Stomach (tissue), 8 donors: ENCODE measurements at regions not wholly inside any gene's neighbourhood (a gene's known extent, or its start where the extent isn't known, plus 50 kb on each side); places are given as distances from the start of the nearest gene placed in this dataset.
"Not testable (repeated sequence)": the region's sequence is repeated elsewhere in the genome, so short reads cannot be mapped to it uniquely, and the experiment has no call there.

Experiments used
- DNase-seq, 2 donors: peaks; one replicate each; pipeline versions ENCODE4 v3.0.0 to v3.0.0-alpha.2; 2013 to 2019
- H3K27ac ChIP-seq, 5 donors: fragments of 200-600 bp in 4 of 5; sonication (generic) in 4 of 5; one replicate each; pipeline ENCODE4 v1.5.1; 2013 to 2019; ENCODE audit warnings: mild to moderate bottlenecking in 1 of 5, moderate library complexity in 1 of 5
- H3K27me3 ChIP-seq, 3 donors: fragments of 200-600 bp; sonication (generic); one replicate each; pipeline ENCODE4 v1.5.1; 2017 to 2019; ENCODE audit warnings: mixed run types in 1 of 3
- H3K36me3 ChIP-seq, 4 donors: fragments of 200-600 bp; sonication (generic); 1 replicate in 3 of 4; 2 replicates in 1 of 4; pipeline ENCODE4 v1.5.1; 2016 to 2019
- H3K4me1 ChIP-seq, 4 donors: fragments of 200-600 bp; sonication (generic); one replicate each; pipeline ENCODE4 v1.5.1; 2016 to 2019
- H3K4me3 ChIP-seq, 4 donors: fragments of 200-600 bp; sonication (generic) in 3 of 4; one replicate each; pipeline ENCODE4 v1.5.1; 2016 to 2019; ENCODE audit warnings: mild to moderate bottlenecking in 1 of 4
- H3K9me3 ChIP-seq, 4 donors: fragments of 200-600 bp; sonication (generic); one replicate each; pipeline ENCODE4 v1.5.1; 2016 to 2019
- CTCF ChIP-seq, 7 experiments: fragments of 450-650 bp in 4 of 7; fragments of 200-600 bp in 3 of 7; sonication (generic) in 3 of 7; IDR thresholded peaks; one replicate each; pipeline ENCODE4 v1.5.1; 2016 to 2019; ENCODE audit warnings: antibody characterized with exemption in 7 of 7, control low read depth in 2 of 7, mild to moderate bottlenecking in 1 of 7
- EP300 ChIP-seq: sonication (generic); formaldehyde crosslinking; IDR thresholded peaks from one replicate; pipeline ENCODE4 v1.6.1; 2017; ENCODE audit warnings: antibody characterized with exemption
- POLR2A ChIP-seq, 4 donors: fragments of 450-650 bp; IDR thresholded peaks; one replicate each; pipeline ENCODE4 v1.6.1; 2016; ENCODE audit warnings: antibody characterized with exemption in 4 of 4, control low read depth in 2 of 4, mild to moderate bottlenecking in 1 of 4, moderate library complexity in 1 of 4
- POLR2AphosphoS5 ChIP-seq, 3 donors: sonication (generic); formaldehyde crosslinking; IDR thresholded peaks; one replicate each; pipeline ENCODE4 v1.6.1; 2016; ENCODE audit warnings: antibody characterized with exemption in 3 of 3
- WGBS, 5 donors: extraction: QIAGEN DNeasy Blood & Tissue Kit in 3 of 5; methylation state at CpG; one replicate each; pipeline versions ENCODE4 v1.1.5 to v1.1.7; 2013 to 2018; 5-methylcytosine and 5-hydroxymethylcytosine counted together
- intact Hi-C: fragments of 100-400 bp; cut with DNase I; formaldehyde crosslinking; loops from one replicate; pipeline ENCODE4 v1.15.1; 2023; ENCODE audit warnings: low total_unique reads
- donor health status: healthy with polysubstance abuse.
- donor health status: Bipolar disorder and iron deficiency.
- donor health status: healthy.

GRCh38 chr21:36613059-36613458, 85.9 kb upstream of the SIM2 start:
- WGBS, 5 donors, result 24 to 44% (median 29%) methylated on average over 9 to 10 of the region's 10 CpGs
- Histone ChIP-seq H3K36me3 (no peaks in the 10 kb centered on the region), H3K9me3 (peaks cover 0 to 23% (median 8%) of the 10 kb centered on the region in 4 donors), H3K27me3 (peaks cover 0 to 24% (median 4%) of the 10 kb centered on the region in 3 donors), H3K4me1 (peaks cover 0 to 7% (median 0%) of the 10 kb centered on the region in 4 donors), H3K4me3 (no peak overlapping the region), H3K27ac (no peak overlapping the region)
- no peak for TF ChIP-seq EP300
- intact Hi-C loops, result no loop called here
- DNase-seq, result peak; percentile 26 to 39

- DNase-seq, result no peak
- no peak overlapping the region for H3K27ac ChIP-seq
- intact Hi-C loops, result no loop called here
- no peak overlapping the region for H3K4me3 ChIP-seq
- H3K36me3 ChIP-seq, result no peaks in the 10 kb centered on the region
- 87 to 94% (median 91%) methylated on average over 3 of the region's 3 CpGs for WGBS, 5 donors
- H3K27me3 ChIP-seq, result peaks cover 0 to 24% (median 4%) of the 10 kb centered on the region in 3 donors
- peaks cover 0 to 7% (median 0%) of the 10 kb centered on the region in 4 donors for H3K4me1 ChIP-seq
- H3K9me3 ChIP-seq, result peaks cover 0 to 23% (median 8%) of the 10 kb centered on the region in 4 donors
- no peak for TF ChIP-seq EP300
- no peak for TF ChIP-seq POLR2A (IDR thresholded peaks at IDR 0.05)
- no peak for TF ChIP-seq CTCF (IDR thresholded peaks at IDR 0.05)
Observed at GRCh38 chr21:36613554-36613953, 85.4 kb upstream of the SIM2 start.

DNA sequence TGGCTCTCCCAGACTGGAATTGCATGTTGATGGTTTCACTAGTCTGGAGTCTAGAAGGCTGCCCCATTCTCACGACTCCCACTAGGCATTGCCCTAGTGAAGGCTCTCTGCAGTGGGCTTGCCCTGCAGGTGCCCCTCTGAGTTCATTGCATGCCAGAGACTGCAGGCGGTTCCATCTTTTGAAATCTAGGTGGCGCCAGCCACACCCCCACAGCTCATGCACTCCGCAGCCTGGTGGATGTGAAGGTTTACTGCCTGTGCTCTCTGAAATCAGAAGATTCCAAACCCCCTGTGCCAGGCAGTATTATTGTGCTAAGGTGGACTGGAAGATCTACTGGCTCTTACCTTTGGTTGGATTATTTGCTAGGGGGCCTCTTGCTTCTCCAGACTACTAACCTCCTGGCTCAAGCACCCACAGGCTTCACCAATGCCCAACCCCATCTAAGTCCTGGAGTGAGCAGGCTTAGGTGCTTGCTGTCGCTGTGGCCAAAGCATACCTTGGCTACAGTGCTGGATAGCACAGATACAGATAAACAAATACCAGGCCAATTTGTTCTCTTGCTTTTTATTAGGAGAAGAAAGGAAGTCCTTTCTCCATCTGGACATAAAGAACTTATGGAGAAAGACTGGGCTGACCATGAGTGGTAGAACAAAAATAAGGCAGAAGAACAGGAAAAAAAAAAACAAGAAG, 83.5 kb upstream of the SIM2 start:
- intact Hi-C loops, result no loop called here
- Histone ChIP-seq H3K27ac (no peak overlapping the region), H3K4me1 (peaks cover 0 to 7% (median 0%) of the 10 kb centered on the region in 4 donors), H3K9me3 (peaks cover 0 to 16% (median 4%) of the 10 kb centered on the region in 4 donors), H3K4me3 (no peak overlapping the region), H3K36me3 (no peaks in the 10 kb centered on the region), H3K27me3 (peaks cover 0 to 24% (median 4%) of the 10 kb centered on the region in 3 donors)
- no peak for DNase-seq
- TF ChIP-seq CTCF (IDR thresholded peaks at IDR 0.05), result peak in 2 of 7 experiments; percentile 15 to 33
- TF ChIP-seq POLR2AphosphoS5 (IDR thresholded peaks at IDR 0.05), result no peak
- 44 to 66% (median 48%) methylated on average over 4 to 5 of the region's 5 CpGs for WGBS, 5 donors

GRCh38 chr21:36616773-36617172, 82.1 kb upstream of the SIM2 start:
- DNase-seq, intact Hi-C loops: not testable (repeated sequence)
- H3K9me3 ChIP-seq, result peaks cover 0 to 16% (median 4%) of the 10 kb centered on the region in 4 donors

DNA sequence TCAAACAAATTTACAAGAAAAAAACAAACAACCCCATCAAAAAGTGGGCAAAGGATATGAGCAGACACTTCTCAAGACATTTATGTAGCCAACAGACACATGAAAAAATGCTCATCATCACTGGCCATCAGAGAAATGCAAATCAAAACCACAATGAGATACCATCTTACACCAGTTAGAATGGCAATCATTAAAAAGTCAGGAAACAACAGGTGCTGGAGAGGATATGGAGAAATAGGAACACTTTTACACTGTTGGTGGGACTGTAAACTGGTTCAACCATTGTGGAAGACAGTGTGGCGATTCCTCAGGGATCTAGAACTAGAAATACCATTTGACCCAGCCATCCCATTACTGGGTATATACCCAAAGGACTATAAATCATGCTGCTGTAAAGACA, 77.1 kb upstream of the SIM2 start:
- H3K4me1 ChIP-seq, H3K27ac ChIP-seq, DNase-seq, H3K36me3 ChIP-seq, H3K27me3 ChIP-seq, H3K4me3 ChIP-seq, intact Hi-C loops, H3K9me3 ChIP-seq: not testable (repeated sequence)
- WGBS, 5 donors, result 44 to 80% (median 75%) methylated on average over 1 of the region's 1 CpG; no CpG with 5 or more reads in 2 of the 5 donors

More at GRCh38 chr21:36616773-36617172, 82.1 kb upstream of the SIM2 start:
- H3K36me3 ChIP-seq, H3K4me3 ChIP-seq, H3K27ac ChIP-seq, H3K4me1 ChIP-seq: not testable (repeated sequence)
- H3K27me3 ChIP-seq, result peaks cover 0 to 24% (median 4%) of the 10 kb centered on the region in 3 donors
- 85 to 95% (median 92%) methylated on average over 13 of the region's 13 CpGs for WGBS, 5 donors

- Histone ChIP-seq H3K27me3 (peaks cover 0 to 8% (median 0%) of the 10 kb centered on the region in 3 donors), H3K4me1 (no peaks in the 10 kb centered on the region), H3K4me3 (no peak overlapping the region), H3K9me3 (peaks cover 0 to 3% (median 0%) of the 10 kb centered on the region in 4 donors), H3K27ac (no peak overlapping the region), H3K36me3 (no peaks in the 10 kb centered on the region)
- TF ChIP-seq POLR2AphosphoS5 (IDR thresholded peaks at IDR 0.05), result no peak
- TF ChIP-seq EP300, result no peak
- TF ChIP-seq POLR2A (IDR thresholded peaks at IDR 0.05), result no peak
- TF ChIP-seq CTCF (IDR thresholded peaks at IDR 0.05), result no peak
- DNase-seq, result no peak
- WGBS, 5 donors, result 89 to 96% (median 91%) methylated on average over 4 of the region's 4 CpGs
- intact Hi-C loops, result no loop called here
Observed at GRCh38 chr21:36624105-36624504, 74.8 kb upstream of the SIM2 start.
